ENCODE measurements at regions not wholly inside any gene's neighbourhood (a gene's known extent, or its start where the extent isn't known, plus 50 kb on each side); places are given as distances from the start of the nearest gene placed in this dataset.
"Not testable (repeated sequence)": the region's sequence is repeated elsewhere in the genome, so short reads cannot be mapped to it uniquely, and the experiment has no call there.

- POLR2A ChIA-PET = no interaction called here
- peaks cover 0 to 20% (median 5%) of the 10 kb centered on the region in 5 donors for H3K27me3 Mint-ChIP-seq
- no peaks in the 10 kb centered on the region for H3K9me3 Mint-ChIP-seq
- no peak for ATAC-seq
- no peak overlapping the region for H3K27ac Mint-ChIP-seq
- no peaks in the 10 kb centered on the region for H3K36me3 Mint-ChIP-seq
- no peaks in the 10 kb centered on the region for H3K4me1 Mint-ChIP-seq
- H3K4me3 Mint-ChIP-seq = no peak overlapping the region
- no peak for DNase-seq
Measured at GRCh38 chr6:119760046-119760445, 410.5 kb upstream of the MAN1A1 start.

GRCh38 chr6:119758385-119758784 is 408.8 kb upstream of the MAN1A1 start:
- POLR2A ChIA-PET = no interaction called here
- ATAC-seq (no peak), DNase-seq (no peak)
- H3K4me3 Mint-ChIP-seq = peak overlapping the region in 1 of 10 donors; percentile 22
- no peak overlapping the region for H3K27ac Mint-ChIP-seq
- no peaks in the 10 kb centered on the region for H3K9me3 Mint-ChIP-seq
- peaks cover 0 to 19% (median 2%) of the 10 kb centered on the region in 5 donors for H3K27me3 Mint-ChIP-seq
- no peaks in the 10 kb centered on the region for H3K36me3 Mint-ChIP-seq
- no peaks in the 10 kb centered on the region for H3K4me1 Mint-ChIP-seq

- H3K27ac Mint-ChIP-seq = no peak overlapping the region
- no peak overlapping the region for H3K4me3 Mint-ChIP-seq
- peaks cover 0 to 19% (median 2%) of the 10 kb centered on the region in 5 donors for H3K27me3 Mint-ChIP-seq
- DNase-seq (no peak), ATAC-seq (no peak)
- POLR2A ChIA-PET = no interaction called here
- no peaks in the 10 kb centered on the region for H3K4me1 Mint-ChIP-seq
- H3K36me3 Mint-ChIP-seq = no peaks in the 10 kb centered on the region
- H3K9me3 Mint-ChIP-seq = no peaks in the 10 kb centered on the region
Measured at GRCh38 chr6:119757467-119757866, 407.9 kb upstream of the MAN1A1 start.

- peaks cover 0 to 7% (median 0%) of the 10 kb centered on the region in 5 donors for H3K27me3 Mint-ChIP-seq
- POLR2A ChIA-PET = no interaction called here
- H3K4me1 Mint-ChIP-seq = peaks cover 0 to 9% (median 0%) of the 10 kb centered on the region in 4 donors
- no peak overlapping the region for H3K27ac Mint-ChIP-seq
- no peaks in the 10 kb centered on the region for H3K36me3 Mint-ChIP-seq
- H3K4me3 Mint-ChIP-seq = no peak overlapping the region
- H3K9me3 Mint-ChIP-seq = no peaks in the 10 kb centered on the region
- no peak for DNase-seq
- no peak for ATAC-seq
Measured at GRCh38 chr6:119749335-119749734, 399.8 kb upstream of the MAN1A1 start.

GRCh38 chr6:119748535-119748934 is 399.0 kb upstream of the MAN1A1 start:
- DNase-seq, H3K27me3 Mint-ChIP-seq, H3K36me3 Mint-ChIP-seq, POLR2A ChIA-PET, H3K27ac Mint-ChIP-seq, ATAC-seq, H3K4me3 Mint-ChIP-seq, H3K9me3 Mint-ChIP-seq, H3K4me1 Mint-ChIP-seq: not testable (repeated sequence)

- ATAC-seq (peak; percentile 46 to 60), DNase-seq (peak in 9 of 10 donors; percentile 23 to 60 (median 35))
- peaks cover 0 to 4% (median 0%) of the 10 kb centered on the region in 4 donors for H3K4me1 Mint-ChIP-seq
- no peaks in the 10 kb centered on the region for H3K9me3 Mint-ChIP-seq
- peaks cover 0 to 10% (median 3%) of the 10 kb centered on the region in 5 donors for H3K27me3 Mint-ChIP-seq
- peak overlapping the region in 1 of 10 donors; percentile 11 for H3K27ac Mint-ChIP-seq
- no peaks in the 10 kb centered on the region for H3K36me3 Mint-ChIP-seq
- peak overlapping the region in 1 of 10 donors; percentile 2 for H3K4me3 Mint-ChIP-seq
- POLR2A ChIA-PET = no interaction called here
Measured at GRCh38 chr6:119742188-119742803, 392.7 kb upstream of the MAN1A1 start.

GRCh38 chr6:119739769-119740168 is 390.2 kb upstream of the MAN1A1 start:
- no peaks in the 10 kb centered on the region for H3K9me3 Mint-ChIP-seq
- H3K4me1 Mint-ChIP-seq = peaks cover 0 to 4% (median 0%) of the 10 kb centered on the region in 4 donors
- no peak for DNase-seq
- H3K27ac Mint-ChIP-seq = peak overlapping the region in 1 of 10 donors; percentile 35
- H3K27me3 Mint-ChIP-seq = peaks cover 2 to 28% (median 4%) of the 10 kb centered on the region in 5 donors
- POLR2A ChIA-PET = no interaction called here
- no peak for ATAC-seq
- H3K36me3 Mint-ChIP-seq = no peaks in the 10 kb centered on the region
- H3K4me3 Mint-ChIP-seq = no peak overlapping the region

- ATAC-seq (no peak), DNase-seq (no peak)
- Mint-ChIP-seq H3K36me3 (no peaks in the 10 kb centered on the region), H3K27ac (no peak overlapping the region), H3K4me3 (no peak overlapping the region), H3K9me3 (no peaks in the 10 kb centered on the region), H3K4me1 (peaks cover 0 to 4% (median 0%) of the 10 kb centered on the region in 4 donors), H3K27me3 (peaks cover 3 to 30% (median 6%) of the 10 kb centered on the region in 5 donors)
- POLR2A ChIA-PET = no interaction called here
Measured at GRCh38 chr6:119738425-119738824, 388.9 kb upstream of the MAN1A1 start.

- POLR2A ChIA-PET = no interaction called here
- Mint-ChIP-seq H3K4me3 (no peak overlapping the region), H3K36me3 (no peaks in the 10 kb centered on the region), H3K27ac (no peak overlapping the region), H3K27me3 (peaks cover under 1 to 25% (median 8%) of the 10 kb centered on the region in 5 donors), H3K9me3 (no peaks in the 10 kb centered on the region), H3K4me1 (no peaks in the 10 kb centered on the region)
- DNase-seq (no peak), ATAC-seq (no peak)
Measured at GRCh38 chr6:119736296-119737021, 386.9 kb upstream of the MAN1A1 start.

GRCh38 chr6:119735530-119735929 is 386.0 kb upstream of the MAN1A1 start:
- no peak for DNase-seq
- no peaks in the 10 kb centered on the region for H3K4me1 Mint-ChIP-seq

GRCh38 chr6:119734227-119734626 is 384.7 kb upstream of the MAN1A1 start:
- Mint-ChIP-seq H3K9me3 (no peaks in the 10 kb centered on the region), H3K4me3 (no peak overlapping the region), H3K27me3 (peaks cover 0 to 20% (median 7%) of the 10 kb centered on the region in 5 donors), H3K27ac (no peak overlapping the region), H3K4me1 (no peaks in the 10 kb centered on the region), H3K36me3 (no peaks in the 10 kb centered on the region)
- DNase-seq (no peak), ATAC-seq (no peak)
- POLR2A ChIA-PET = no interaction called here

More at GRCh38 chr6:119735530-119735929, 386.0 kb upstream of the MAN1A1 start:
- Mint-ChIP-seq H3K27me3 (peaks cover 0 to 20% (median 7%) of the 10 kb centered on the region in 5 donors), H3K9me3 (no peaks in the 10 kb centered on the region), H3K27ac (no peak overlapping the region), H3K36me3 (no peaks in the 10 kb centered on the region), H3K4me3 (no peak overlapping the region)
- no peak for ATAC-seq
- POLR2A ChIA-PET = no interaction called here

GRCh38 chr6:119728935-119729334 is 379.4 kb upstream of the MAN1A1 start:
- Mint-ChIP-seq H3K4me1 (no peaks in the 10 kb centered on the region), H3K36me3 (no peaks in the 10 kb centered on the region), H3K9me3 (peaks cover 0 to 6% (median 0%) of the 10 kb centered on the region in 9 donors), H3K27ac (no peak overlapping the region), H3K4me3 (no peak overlapping the region), H3K27me3 (peaks cover 2 to 18% (median 7%) of the 10 kb centered on the region in 5 donors)
- DNase-seq (no peak), ATAC-seq (no peak)
- POLR2A ChIA-PET = no interaction called here

- no peak for DNase-seq
- Mint-ChIP-seq H3K27ac (peak overlapping the region in 1 of 10 donors; percentile 15), H3K36me3 (no peaks in the 10 kb centered on the region), H3K9me3 (peaks cover 0 to 6% (median 0%) of the 10 kb centered on the region in 9 donors), H3K4me1 (no peaks in the 10 kb centered on the region), H3K27me3 (peaks cover 1 to 11% (median 3%) of the 10 kb centered on the region in 5 donors), H3K4me3 (no peak overlapping the region)
- POLR2A ChIA-PET = no interaction called here
- ATAC-seq = no peak
Measured at GRCh38 chr6:119728220-119728750, 378.7 kb upstream of the MAN1A1 start.
